ENCODE measurements at regions not wholly inside any gene's neighbourhood (a gene's known extent, or its start where the extent isn't known, plus 50 kb on each side); places are given as distances from the start of the nearest gene placed in this dataset.

- H3K4me1 ChIP-seq (ENCODE audit: control insufficient read depth in 4 of 4, insufficient read depth in 4 of 4, low read length in 3 of 4): no peaks in the 10 kb centered on the region
- no peak overlapping the region for H3K9ac ChIP-seq (ENCODE audit: low read depth in 1 of 2, low read length in 2 of 2)
- H3K27ac ChIP-seq (ENCODE audit: low read depth in 1 of 2, low read length in 2 of 2): no peak overlapping the region
- no peak for DNase-seq (ENCODE audit: low spot score)
- no peak for TF ChIP-seq RXRA (IDR thresholded peaks at IDR 0.05)
- no peak for TF ChIP-seq YY1 (IDR thresholded peaks at IDR 0.05)
- no peak for TF ChIP-seq RAD21 (IDR thresholded peaks at IDR 0.05)
- TF ChIP-seq CTCF (IDR thresholded peaks at IDR 0.05; ENCODE audit: low read depth, low read length, missing input control): no peak
- no peak for TF ChIP-seq FOXA1 (IDR thresholded peaks at IDR 0.05)
- TF ChIP-seq HNF4G (IDR thresholded peaks at IDR 0.05): no peak
- TF ChIP-seq HNF4A (conservative IDR thresholded peaks at IDR 0.05): no peak
- TF ChIP-seq JUND (IDR thresholded peaks at IDR 0.05): no peak
- TF ChIP-seq NR2F2 (IDR thresholded peaks at IDR 0.05): no peak
- TF ChIP-seq MAX (IDR thresholded peaks at IDR 0.05): no peak
- no peak for TF ChIP-seq GABPA (IDR thresholded peaks at IDR 0.05 in 1 of 2, conservative IDR thresholded peaks at IDR 0.05 in 1 of 2)
- TF ChIP-seq TAF1 (conservative IDR thresholded peaks at IDR 0.05): no peak
- WGBS: 67% methylated on average over 1 of the region's 1 CpG
- no peaks in the 10 kb centered on the region for H3K36me3 ChIP-seq (ENCODE audit: control insufficient read depth in 4 of 4, insufficient read depth in 3 of 4, low read depth in 1 of 4, low read length in 3 of 4)
- H3K9me3 ChIP-seq (ENCODE audit: control insufficient read depth in 4 of 4, low read length in 3 of 4): no peaks in the 10 kb centered on the region
- no peak overlapping the region for H3K4me3 ChIP-seq (ENCODE audit: low read depth in 1 of 3, low read length in 3 of 3)
- no peaks in the 10 kb centered on the region for H3K27me3 ChIP-seq (ENCODE audit: control insufficient read depth in 4 of 4, insufficient read depth in 4 of 4, low read length in 3 of 4)
Measured at GRCh38 chr12:14153803-14154202, 172.4 kb upstream of the GRIN2B start.

- DNase-seq (ENCODE audit: low spot score): no peak
- H3K4me3 ChIP-seq (ENCODE audit: low read depth in 1 of 3, low read length in 3 of 3): no peak overlapping the region
- 60% methylated on average over 2 of the region's 2 CpGs for whole genome bisulfite sequencing
- no peak overlapping the region for H3K27ac ChIP-seq (ENCODE audit: low read depth in 1 of 2, low read length in 2 of 2)
- no peaks in the 10 kb centered on the region for H3K36me3 ChIP-seq (ENCODE audit: control insufficient read depth in 4 of 4, insufficient read depth in 3 of 4, low read depth in 1 of 4, low read length in 3 of 4)
- H3K9me3 ChIP-seq (ENCODE audit: control insufficient read depth in 4 of 4, low read length in 3 of 4): no peaks in the 10 kb centered on the region
- H3K9ac ChIP-seq (ENCODE audit: low read depth in 1 of 2, low read length in 2 of 2): no peak overlapping the region
- TF ChIP-seq ATF3 (IDR thresholded peaks at IDR 0.05) (no peak), TAF1 (conservative IDR thresholded peaks at IDR 0.05) (no peak), YY1 (IDR thresholded peaks at IDR 0.05) (no peak), HNF4A (conservative IDR thresholded peaks at IDR 0.05) (no peak), ZBTB33 (IDR thresholded peaks at IDR 0.05) (no peak), NR2F2 (IDR thresholded peaks at IDR 0.05) (no peak), FOXA2 (IDR thresholded peaks at IDR 0.05) (no peak), JUND (IDR thresholded peaks at IDR 0.05) (no peak), FOXA1 (IDR thresholded peaks at IDR 0.05) (no peak), HNF4G (IDR thresholded peaks at IDR 0.05) (no peak), GABPA (IDR thresholded peaks at IDR 0.05 in 1 of 2, conservative IDR thresholded peaks at IDR 0.05 in 1 of 2) (no peak), EGR1 (IDR thresholded peaks at IDR 0.05; ENCODE audit: low read depth in 2 of 2) (no peak), RXRA (IDR thresholded peaks at IDR 0.05) (no peak), SP1 (IDR thresholded peaks at IDR 0.05) (no peak), REST (IDR thresholded peaks at IDR 0.05) (no peak), CTCF (IDR thresholded peaks at IDR 0.05; ENCODE audit: low read depth, low read length, missing input control) (no peak), MAX (IDR thresholded peaks at IDR 0.05) (no peak), RAD21 (IDR thresholded peaks at IDR 0.05) (no peak)
- no peaks in the 10 kb centered on the region for H3K27me3 ChIP-seq (ENCODE audit: control insufficient read depth in 4 of 4, insufficient read depth in 4 of 4, low read length in 3 of 4)
- H3K4me1 ChIP-seq (ENCODE audit: control insufficient read depth in 4 of 4, insufficient read depth in 4 of 4, low read length in 3 of 4): no peaks in the 10 kb centered on the region
Measured at GRCh38 chr12:14156606-14157005, 175.2 kb upstream of the GRIN2B start.

All from liver (tissue), 8 donors.